Daoy (cell line): ENCODE measurements at regions not wholly inside any gene's neighbourhood (a gene's known extent, or its start where the extent isn't known, plus 50 kb on each side); places are given as distances from the start of the nearest gene placed in this dataset.
A peak's percentile ranks its signal among the peaks of the same experiment; 100 is the strongest.

Experiments
- DNase-seq: peaks from one replicate; pipeline ENCODE4 v3.0.0-alpha.2; 2015; ENCODE audit warnings: low read depth

- DNase-seq: peak; percentile 34
Observed at GRCh38 chr18:75915941-75916623, 488.6 kb upstream of the SMIM21 start.

- no peak for DNase-seq
Observed at GRCh38 chr18:75912829-75913228, 485.3 kb upstream of the SMIM21 start.

GRCh38 chr18:75904416-75904815 is 476.9 kb upstream of the SMIM21 start:
- no peak for DNase-seq

DNA sequence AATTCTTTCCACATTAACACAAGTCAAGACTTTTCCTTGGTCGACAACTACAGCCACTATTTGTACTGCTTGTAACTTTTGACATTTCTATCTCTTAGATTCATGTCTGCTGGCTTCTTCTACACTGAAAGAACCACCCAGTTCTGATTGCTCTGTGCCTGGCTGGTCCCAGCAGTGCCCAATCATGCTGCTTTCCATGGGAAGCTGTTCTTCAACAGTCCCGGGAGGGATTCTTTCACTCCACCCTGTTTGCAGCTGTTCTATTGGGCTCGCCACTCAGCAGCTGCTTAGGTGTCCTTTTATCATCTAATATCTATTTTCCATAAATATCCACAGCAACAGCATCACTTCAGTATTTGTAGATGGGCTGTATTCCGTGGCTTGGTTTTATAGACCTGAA is 471.1 kb upstream of the SMIM21 start:
- no peak for DNase-seq

- DNase-seq: no peak
Observed at GRCh38 chr18:75897386-75897785, 469.9 kb upstream of the SMIM21 start.

- peak; percentile 22 for DNase-seq
Observed at GRCh38 chr18:75896865-75897264, 469.4 kb upstream of the SMIM21 start.

DNA sequence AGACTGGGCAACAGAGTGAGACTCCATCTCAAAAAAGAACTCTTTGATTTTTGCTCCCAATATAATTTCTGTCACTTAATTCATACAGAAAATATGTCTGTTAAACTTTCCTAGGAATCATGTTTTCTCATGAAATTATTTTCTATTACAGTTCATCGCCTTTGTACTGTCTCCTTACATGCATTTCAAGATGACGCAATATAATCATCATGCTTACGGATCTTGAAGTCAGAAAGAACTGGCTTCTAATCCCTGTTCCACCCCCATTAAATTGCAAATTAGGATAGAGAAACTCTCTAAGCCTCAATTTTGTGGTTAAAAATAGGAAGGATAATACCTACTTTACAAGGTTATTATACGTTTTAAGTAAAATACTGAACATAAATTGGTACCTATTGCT is 467.6 kb upstream of the SMIM21 start:
- DNase-seq: no peak

- DNase-seq: no peak
Observed at GRCh38 chr18:75884728-75885127, 457.2 kb upstream of the SMIM21 start.

GRCh38 chr18:75880925-75881504 is 453.5 kb upstream of the SMIM21 start:
- no peak for DNase-seq

DNA sequence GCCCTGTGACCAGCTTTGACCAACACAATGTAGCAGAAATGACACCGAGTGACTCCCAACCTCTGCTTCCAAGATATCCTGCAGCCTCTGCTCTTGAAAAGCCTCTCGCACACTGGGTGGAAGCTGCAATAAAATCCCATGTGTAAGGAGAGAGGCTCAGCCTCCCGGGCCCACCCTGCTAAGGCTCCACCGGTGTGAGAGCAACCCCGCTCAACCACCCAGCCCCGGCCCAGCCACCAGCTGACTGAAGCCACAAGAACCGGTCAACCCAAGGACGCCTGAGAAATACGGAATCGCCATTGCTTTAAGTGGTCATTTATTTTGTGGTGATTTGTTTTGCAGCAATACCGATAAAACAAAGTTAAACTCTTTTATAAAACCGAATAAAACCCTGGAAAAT is 452.8 kb upstream of the SMIM21 start:
- DNase-seq: no peak

GRCh38 chr18:75879196-75879595 is 451.7 kb upstream of the SMIM21 start:
- peak; percentile 50 for DNase-seq

DNA sequence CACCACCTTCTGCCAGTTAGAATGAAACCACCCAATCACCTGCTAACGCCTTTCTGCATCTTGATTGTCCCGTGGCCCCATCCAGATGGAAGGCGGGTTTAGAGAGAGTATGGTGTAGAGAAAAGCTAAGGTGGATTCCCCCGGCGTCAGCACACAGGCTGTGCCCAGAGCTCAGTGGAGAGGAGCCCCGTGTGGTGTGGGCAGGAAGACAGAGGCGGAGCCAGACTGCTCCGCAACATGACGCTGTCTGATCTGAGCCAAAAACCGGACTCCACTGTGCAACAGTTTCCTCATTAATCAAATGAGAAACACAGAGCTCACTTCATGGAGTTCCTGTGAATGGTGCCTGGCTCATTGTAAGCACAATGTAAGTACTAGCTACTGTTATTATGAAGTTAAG is 448.1 kb upstream of the SMIM21 start:
- DNase-seq: no peak

DNA sequence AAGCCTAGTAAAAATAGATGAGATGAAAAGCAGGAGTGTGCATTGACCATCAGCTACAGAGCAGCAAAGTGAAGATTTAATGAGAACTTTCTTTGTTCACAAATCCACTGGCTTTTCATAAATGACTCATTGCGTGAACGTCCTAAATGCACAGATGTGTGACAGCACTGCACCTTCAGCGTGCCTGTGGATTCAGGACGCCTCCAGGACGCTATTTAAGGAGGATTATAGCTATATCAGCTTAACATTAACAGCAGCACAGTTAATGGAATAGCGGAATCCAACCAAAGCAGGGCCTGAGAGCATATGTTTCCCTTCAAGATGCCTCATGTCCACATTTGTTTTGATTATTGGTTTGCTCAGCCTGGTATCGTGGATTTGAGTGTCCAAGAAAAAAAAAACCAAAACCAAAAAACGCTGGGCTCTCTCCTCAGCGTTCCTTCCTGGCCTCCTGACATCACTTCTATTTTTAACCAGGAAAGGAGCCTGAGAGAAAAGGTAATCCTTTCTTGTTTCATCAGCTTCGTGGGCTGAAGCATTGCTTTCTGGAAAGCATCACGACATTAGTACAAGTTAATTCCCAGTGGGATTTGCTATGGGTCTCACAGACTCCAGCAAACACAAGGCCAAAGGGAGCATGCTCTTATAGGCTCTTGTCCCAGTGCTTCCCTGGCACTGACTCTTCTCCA is 447.0 kb upstream of the SMIM21 start:
- no peak for DNase-seq

GRCh38 chr18:75871596-75871995 is 444.1 kb upstream of the SMIM21 start:
- DNase-seq: no peak

DNA sequence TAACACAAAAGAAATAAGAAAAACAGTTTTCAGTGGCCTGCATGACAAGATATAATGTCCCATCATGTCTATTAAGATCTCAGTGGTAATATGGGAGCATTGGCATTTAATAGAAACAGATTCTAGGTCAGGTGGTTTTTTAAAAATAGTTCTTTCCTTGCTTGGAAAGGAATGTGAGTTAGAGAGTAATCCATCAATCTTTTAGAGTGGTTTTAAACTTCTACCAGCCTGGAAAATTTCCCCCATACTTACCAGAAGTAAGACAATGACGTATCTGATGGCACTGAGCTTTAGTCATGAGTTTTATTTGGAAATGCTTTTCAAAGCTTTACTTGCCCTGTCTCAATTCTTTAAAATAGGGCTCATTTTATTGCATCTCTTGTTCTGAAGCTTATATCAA is 441.7 kb upstream of the SMIM21 start:
- no peak for DNase-seq

- no peak for DNase-seq
Observed at GRCh38 chr18:75868031-75868430, 440.5 kb upstream of the SMIM21 start.

DNA sequence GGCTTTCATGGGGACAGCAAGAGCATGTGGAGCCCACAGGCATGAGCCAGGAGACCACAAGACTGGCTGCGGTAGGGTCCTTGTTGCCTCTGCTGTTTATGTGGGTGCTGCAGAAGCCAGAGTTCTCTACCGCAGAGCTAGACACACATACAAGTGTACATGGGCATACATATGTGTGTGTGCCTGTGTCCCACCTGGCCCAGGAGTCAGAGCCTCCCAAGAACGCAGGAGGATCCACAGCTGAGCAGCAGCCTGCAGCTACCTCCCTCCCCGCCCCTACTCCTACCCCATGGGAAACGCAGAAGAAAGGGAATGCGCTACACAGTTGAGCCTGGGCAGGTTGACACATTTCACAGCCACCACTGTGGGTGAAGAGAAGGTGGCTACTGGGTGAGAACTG is 438.1 kb upstream of the SMIM21 start:
- no peak for DNase-seq

DNA sequence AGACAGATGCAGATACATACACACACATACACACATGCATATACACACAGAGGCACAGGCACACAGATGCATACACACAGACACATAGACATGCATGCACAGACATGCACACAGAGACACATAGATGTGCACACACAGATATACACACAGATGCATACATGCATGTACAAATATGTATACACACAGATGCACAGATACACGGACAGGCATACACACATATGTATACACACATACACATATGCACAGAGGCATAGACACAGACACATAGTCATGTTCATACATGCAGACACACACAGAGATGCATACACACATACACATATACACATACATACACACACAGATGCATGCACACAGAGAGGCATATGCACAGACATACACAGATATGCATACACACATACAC is 437.3 kb upstream of the SMIM21 start:
- DNase-seq: no peak

GRCh38 chr18:75863696-75864095 is 436.2 kb upstream of the SMIM21 start:
- no peak for DNase-seq

- no peak for DNase-seq
Observed at GRCh38 chr18:75862458-75862857, 435.0 kb upstream of the SMIM21 start.

- no peak for DNase-seq
Observed at GRCh38 chr18:75860166-75860565, 432.7 kb upstream of the SMIM21 start.

DNA sequence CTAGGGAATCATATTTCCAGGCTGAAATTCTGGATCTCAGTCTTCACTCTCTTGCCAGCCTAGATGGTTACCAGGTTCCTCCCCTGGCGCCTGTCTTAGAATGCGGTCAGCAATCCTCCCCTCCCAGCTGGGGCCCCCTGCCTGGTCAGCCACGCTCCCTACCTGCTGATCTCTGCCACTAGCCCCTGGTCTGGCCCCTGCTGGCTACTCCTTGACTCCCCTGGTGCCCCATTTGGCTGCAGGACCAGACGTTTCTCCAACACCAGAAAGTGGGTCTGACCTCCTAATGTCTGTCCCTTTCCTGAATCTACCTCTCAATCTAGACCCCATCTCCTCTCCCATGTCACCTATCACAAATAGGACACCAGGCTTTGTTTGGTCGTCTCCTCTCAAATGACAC is 432.0 kb upstream of the SMIM21 start:
- DNase-seq: no peak

DNA sequence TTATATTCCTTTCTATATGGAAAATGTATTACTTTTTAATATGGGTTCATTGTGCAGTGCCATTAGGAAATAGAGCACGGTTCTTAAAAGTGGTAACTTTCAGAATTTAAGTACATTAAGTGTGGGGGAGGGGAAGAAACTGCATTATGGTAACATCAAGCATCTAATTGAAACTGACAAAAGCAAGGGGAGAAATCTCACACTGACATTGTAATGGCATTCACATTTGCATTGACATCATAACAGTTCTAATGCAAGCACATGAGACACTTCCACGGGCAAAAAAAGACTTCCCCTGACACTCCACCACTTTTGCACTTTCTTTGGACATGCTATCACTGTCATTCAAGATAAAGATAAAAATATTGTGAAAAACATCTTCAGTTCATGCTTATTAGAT is 431.3 kb upstream of the SMIM21 start:
- DNase-seq: no peak
